HepG2 (cell line): ENCODE measurements at regions not wholly inside any gene's neighbourhood (a gene's known extent, or its start where the extent isn't known, plus 50 kb on each side); places are given as distances from the start of the nearest gene placed in this dataset.

ENCODE experiments used
- ARID2 ChIP-seq: sonication (generic); formaldehyde crosslinking; IDR thresholded peaks from 2 replicates; pipeline ENCODE4 v1.8.1; 2022; ENCODE audit warnings: mild to moderate bottlenecking, missing genetic modification reagents, borderline replicate concordance
- ELF3 ChIP-seq: IDR thresholded peaks from 2 replicates; pipeline ENCODE4 v1.6.1; 2016; ENCODE audit warnings: missing genetic modification reagents, missing compliant biosample characterization
- JUN ChIP-seq: sonication (generic); formaldehyde crosslinking; IDR thresholded peaks from 2 replicates; pipeline ENCODE4 v1.4.0; 2020; ENCODE audit warnings: mild to moderate bottlenecking, missing genetic modification reagents
- KAT2B ChIP-seq: fragments of 150-350 bp; IDR thresholded peaks from 2 replicates; pipeline ENCODE4 v1.6.1; 2014; ENCODE audit warnings: low read depth, low read length, borderline replicate concordance
- KAT7 ChIP-seq: IDR thresholded peaks from 2 replicates; pipeline ENCODE4 v1.6.1; 2018; ENCODE audit warnings: borderline replicate concordance, missing compliant biosample characterization
- SALL2 ChIP-seq: sonication (generic); formaldehyde crosslinking; IDR thresholded peaks from 2 replicates; pipeline ENCODE4 v1.8.1; 2023; ENCODE audit warnings: mild to moderate bottlenecking, missing genetic modification reagents, inconsistent platforms
- TCF7 ChIP-seq: sonication (generic); IDR thresholded peaks from 2 replicates; pipeline ENCODE4 v1.6.1; 2016; ENCODE audit warnings: antibody characterized with exemption, low read depth
- ZNF136 ChIP-seq: sonication (generic); formaldehyde crosslinking; IDR thresholded peaks from 2 replicates; pipeline ENCODE4 v1.8.1; 2022; ENCODE audit warnings: low read depth, mild to moderate bottlenecking, moderate library complexity, missing genetic modification reagents
- ZNF160 ChIP-seq: sonication (generic); formaldehyde crosslinking; IDR thresholded peaks from 2 replicates; pipeline ENCODE4 v1.8.0; 2022; ENCODE audit warnings: mild to moderate bottlenecking, inconsistent platforms, missing genetic modification reagents
- ZNF337 ChIP-seq: sonication (generic); formaldehyde crosslinking; IDR thresholded peaks from 2 replicates; pipeline ENCODE4 v1.5.1; 2020; ENCODE audit warnings: missing genetic modification reagents, low read depth, mild to moderate bottlenecking, borderline replicate concordance
- ZNF468 ChIP-seq: sonication (generic); formaldehyde crosslinking; IDR thresholded peaks from 2 replicates; pipeline ENCODE4 v1.8.0; 2022; ENCODE audit warnings: mild to moderate bottlenecking, moderate library complexity, missing genetic modification reagents
- ZNF607 ChIP-seq: sonication (generic); formaldehyde crosslinking; IDR thresholded peaks from 2 replicates; pipeline ENCODE4 v1.5.1; 2020; ENCODE audit warnings: missing genetic modification reagents, mild to moderate bottlenecking, borderline replicate concordance
- ZNF781 ChIP-seq: sonication (generic); formaldehyde crosslinking; IDR thresholded peaks from 2 replicates; pipeline ENCODE4 v1.5.1; 2020; ENCODE audit warnings: borderline replicate concordance, mild to moderate bottlenecking, missing genetic modification reagents; ENCODE audit errors: not compliant biosample characterization
- TF ChIP-seq, protein P1 (sequence below): sonication (generic); formaldehyde crosslinking; IDR thresholded peaks from 2 replicates; pipeline ENCODE4 v1.9.0; 2021; ENCODE audit warnings: mild to moderate bottlenecking, missing genetic modification reagents
- TF ChIP-seq, protein P2 (sequence below): sonication (generic); formaldehyde crosslinking; IDR thresholded peaks from 2 replicates; pipeline ENCODE4 v1.5.0; 2020; ENCODE audit warnings: mild to moderate bottlenecking, missing genetic modification reagents
- TF ChIP-seq, protein P3 (sequence below): sonication (generic); formaldehyde crosslinking; IDR thresholded peaks from 2 replicates; pipeline ENCODE4 v1.4.0; 2020; ENCODE audit warnings: missing genetic modification reagents
- TF ChIP-seq, protein P4 (sequence below): sonication (generic); formaldehyde crosslinking; IDR thresholded peaks from 2 replicates; pipeline ENCODE4 v1.4.0; 2020; ENCODE audit warnings: mild to moderate bottlenecking, missing genetic modification reagents

DNA sequence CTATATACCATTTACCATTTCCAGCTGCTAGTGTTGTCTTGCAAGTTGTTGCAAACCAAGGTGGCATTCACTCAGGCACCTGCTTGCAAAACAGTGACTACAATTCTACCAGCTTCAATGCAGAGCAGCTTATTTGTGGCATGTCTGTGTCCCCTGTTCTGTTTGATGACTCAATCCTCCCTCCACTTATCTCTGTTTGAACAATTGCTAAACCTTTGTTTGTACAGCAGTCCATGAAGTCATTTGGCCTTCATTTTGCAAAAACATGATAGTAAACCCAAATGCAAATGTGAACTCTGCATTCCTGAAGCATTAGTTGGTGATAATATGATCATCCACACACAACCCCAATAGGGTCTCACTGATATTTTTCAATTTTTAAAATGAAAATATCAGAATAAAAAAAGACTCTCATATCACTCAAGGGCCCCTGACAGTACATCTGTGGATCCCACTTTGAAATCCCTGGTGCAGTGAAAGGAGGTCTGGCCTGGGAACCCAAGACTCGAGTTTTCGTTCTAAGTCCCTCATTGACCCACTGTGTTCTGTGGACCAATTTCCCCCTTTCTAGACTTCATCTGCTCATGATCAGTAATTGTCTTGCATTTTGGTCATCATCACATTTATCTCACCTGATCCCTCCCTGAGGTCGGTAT lies 425.4 kb downstream of the RPS24 start (continued):
- TF ChIP-seq, protein P1, sequence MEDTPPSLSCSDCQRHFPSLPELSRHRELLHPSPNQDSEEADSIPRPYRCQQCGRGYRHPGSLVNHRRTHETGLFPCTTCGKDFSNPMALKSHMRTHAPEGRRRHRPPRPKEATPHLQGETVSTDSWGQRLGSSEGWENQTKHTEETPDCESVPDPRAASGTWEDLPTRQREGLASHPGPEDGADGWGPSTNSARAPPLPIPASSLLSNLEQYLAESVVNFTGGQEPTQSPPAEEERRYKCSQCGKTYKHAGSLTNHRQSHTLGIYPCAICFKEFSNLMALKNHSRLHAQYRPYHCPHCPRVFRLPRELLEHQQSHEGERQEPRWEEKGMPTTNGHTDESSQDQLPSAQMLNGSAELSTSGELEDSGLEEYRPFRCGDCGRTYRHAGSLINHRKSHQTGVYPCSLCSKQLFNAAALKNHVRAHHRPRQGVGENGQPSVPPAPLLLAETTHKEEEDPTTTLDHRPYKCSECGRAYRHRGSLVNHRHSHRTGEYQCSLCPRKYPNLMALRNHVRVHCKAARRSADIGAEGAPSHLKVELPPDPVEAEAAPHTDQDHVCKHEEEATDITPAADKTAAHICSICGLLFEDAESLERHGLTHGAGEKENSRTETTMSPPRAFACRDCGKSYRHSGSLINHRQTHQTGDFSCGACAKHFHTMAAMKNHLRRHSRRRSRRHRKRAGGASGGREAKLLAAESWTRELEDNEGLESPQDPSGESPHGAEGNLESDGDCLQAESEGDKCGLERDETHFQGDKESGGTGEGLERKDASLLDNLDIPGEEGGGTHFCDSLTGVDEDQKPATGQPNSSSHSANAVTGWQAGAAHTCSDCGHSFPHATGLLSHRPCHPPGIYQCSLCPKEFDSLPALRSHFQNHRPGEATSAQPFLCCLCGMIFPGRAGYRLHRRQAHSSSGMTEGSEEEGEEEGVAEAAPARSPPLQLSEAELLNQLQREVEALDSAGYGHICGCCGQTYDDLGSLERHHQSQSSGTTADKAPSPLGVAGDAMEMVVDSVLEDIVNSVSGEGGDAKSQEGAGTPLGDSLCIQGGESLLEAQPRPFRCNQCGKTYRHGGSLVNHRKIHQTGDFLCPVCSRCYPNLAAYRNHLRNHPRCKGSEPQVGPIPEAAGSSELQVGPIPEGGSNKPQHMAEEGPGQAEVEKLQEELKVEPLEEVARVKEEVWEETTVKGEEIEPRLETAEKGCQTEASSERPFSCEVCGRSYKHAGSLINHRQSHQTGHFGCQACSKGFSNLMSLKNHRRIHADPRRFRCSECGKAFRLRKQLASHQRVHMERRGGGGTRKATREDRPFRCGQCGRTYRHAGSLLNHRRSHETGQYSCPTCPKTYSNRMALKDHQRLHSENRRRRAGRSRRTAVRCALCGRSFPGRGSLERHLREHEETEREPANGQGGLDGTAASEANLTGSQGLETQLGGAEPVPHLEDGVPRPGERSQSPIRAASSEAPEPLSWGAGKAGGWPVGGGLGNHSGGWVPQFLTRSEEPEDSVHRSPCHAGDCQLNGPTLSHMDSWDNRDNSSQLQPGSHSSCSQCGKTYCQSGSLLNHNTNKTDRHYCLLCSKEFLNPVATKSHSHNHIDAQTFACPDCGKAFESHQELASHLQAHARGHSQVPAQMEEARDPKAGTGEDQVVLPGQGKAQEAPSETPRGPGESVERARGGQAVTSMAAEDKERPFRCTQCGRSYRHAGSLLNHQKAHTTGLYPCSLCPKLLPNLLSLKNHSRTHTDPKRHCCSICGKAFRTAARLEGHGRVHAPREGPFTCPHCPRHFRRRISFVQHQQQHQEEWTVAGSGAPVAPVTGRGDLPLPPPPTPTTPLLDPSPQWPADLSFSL = peak; percentile 27; the same call in 1 of the 2 replicates
- TF ChIP-seq ZNF160 (CRISPR knock-in tag) (no peak; the same call in 1 of the 2 replicates), ZNF468 (no peak), ZNF781 (no peak), ZNF136 (CRISPR knock-in tag) (no peak), ELF3 (CRISPR knock-in tag) (peak; percentile 93), ZNF337 (CRISPR knock-in tag) (no peak), KAT7 (CRISPR knock-in tag) (no peak), ZNF607 (CRISPR knock-in tag) (peak; percentile 49; the same call in 1 of the 2 replicates), TCF7 (peak; percentile 99), KAT2B (no peak), SALL2 (CRISPR knock-in tag) (peak; percentile 51; the same call in 1 of the 2 replicates), ARID2 (CRISPR knock-in tag) (no peak), JUN (CRISPR knock-in tag) (peak; percentile 100)
- TF ChIP-seq, protein P2, sequence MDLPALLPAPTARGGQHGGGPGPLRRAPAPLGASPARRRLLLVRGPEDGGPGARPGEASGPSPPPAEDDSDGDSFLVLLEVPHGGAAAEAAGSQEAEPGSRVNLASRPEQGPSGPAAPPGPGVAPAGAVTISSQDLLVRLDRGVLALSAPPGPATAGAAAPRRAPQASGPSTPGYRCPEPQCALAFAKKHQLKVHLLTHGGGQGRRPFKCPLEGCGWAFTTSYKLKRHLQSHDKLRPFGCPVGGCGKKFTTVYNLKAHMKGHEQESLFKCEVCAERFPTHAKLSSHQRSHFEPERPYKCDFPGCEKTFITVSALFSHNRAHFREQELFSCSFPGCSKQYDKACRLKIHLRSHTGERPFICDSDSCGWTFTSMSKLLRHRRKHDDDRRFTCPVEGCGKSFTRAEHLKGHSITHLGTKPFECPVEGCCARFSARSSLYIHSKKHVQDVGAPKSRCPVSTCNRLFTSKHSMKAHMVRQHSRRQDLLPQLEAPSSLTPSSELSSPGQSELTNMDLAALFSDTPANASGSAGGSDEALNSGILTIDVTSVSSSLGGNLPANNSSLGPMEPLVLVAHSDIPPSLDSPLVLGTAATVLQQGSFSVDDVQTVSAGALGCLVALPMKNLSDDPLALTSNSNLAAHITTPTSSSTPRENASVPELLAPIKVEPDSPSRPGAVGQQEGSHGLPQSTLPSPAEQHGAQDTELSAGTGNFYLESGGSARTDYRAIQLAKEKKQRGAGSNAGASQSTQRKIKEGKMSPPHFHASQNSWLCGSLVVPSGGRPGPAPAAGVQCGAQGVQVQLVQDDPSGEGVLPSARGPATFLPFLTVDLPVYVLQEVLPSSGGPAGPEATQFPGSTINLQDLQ (CRISPR knock-in tag) = no peak
- TF ChIP-seq, protein P3, sequence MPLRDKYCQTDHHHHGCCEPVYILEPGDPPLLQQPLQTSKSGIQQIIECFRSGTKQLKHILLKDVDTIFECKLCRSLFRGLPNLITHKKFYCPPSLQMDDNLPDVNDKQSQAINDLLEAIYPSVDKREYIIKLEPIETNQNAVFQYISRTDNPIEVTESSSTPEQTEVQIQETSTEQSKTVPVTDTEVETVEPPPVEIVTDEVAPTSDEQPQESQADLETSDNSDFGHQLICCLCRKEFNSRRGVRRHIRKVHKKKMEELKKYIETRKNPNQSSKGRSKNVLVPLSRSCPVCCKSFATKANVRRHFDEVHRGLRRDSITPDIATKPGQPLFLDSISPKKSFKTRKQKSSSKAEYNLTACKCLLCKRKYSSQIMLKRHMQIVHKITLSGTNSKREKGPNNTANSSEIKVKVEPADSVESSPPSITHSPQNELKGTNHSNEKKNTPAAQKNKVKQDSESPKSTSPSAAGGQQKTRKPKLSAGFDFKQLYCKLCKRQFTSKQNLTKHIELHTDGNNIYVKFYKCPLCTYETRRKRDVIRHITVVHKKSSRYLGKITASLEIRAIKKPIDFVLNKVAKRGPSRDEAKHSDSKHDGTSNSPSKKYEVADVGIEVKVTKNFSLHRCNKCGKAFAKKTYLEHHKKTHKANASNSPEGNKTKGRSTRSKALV (CRISPR knock-in tag) = peak; percentile 55; the same call in 1 of the 2 replicates
- TF ChIP-seq, protein P4, sequence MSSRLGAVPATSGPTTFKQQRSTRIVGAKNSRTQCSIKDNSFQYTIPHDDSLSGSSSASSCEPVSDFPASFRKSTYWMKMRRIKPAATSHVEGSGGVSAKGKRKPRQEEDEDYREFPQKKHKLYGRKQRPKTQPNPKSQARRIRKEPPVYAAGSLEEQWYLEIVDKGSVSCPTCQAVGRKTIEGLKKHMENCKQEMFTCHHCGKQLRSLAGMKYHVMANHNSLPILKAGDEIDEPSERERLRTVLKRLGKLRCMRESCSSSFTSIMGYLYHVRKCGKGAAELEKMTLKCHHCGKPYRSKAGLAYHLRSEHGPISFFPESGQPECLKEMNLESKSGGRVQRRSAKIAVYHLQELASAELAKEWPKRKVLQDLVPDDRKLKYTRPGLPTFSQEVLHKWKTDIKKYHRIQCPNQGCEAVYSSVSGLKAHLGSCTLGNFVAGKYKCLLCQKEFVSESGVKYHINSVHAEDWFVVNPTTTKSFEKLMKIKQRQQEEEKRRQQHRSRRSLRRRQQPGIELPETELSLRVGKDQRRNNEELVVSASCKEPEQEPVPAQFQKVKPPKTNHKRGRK (CRISPR knock-in tag) = no peak
